Stimulated activated naive B cell treated with anti-CD40 and anti-IgM and Interleukin-4, amounts not matched to agents 10 μg/mL and 1 μg/mL and 100 μg/mL, for 72 hours (primary cell): ENCODE measurements at regions not wholly inside any gene's neighbourhood (a gene's known extent, or its start where the extent isn't known, plus 50 kb on each side); places are given as distances from the start of the nearest gene placed in this dataset.

Experiments
- ATAC-seq, 2 donors: fragments of 150-1000 bp; cut with Tn5 transposase; replicated peaks; 2 replicates each; pipeline ENCODE4 v1.10.0; 2021; ENCODE audit warnings: moderate library complexity in 1 of 2
- DNase-seq: peaks from one replicate; pipeline ENCODE4 v3.0.0; 2021
- H3K27ac Mint-ChIP-seq: one replicate; pipeline ENCODE4 v1.8.0; 2022; ENCODE audit warnings: mild to moderate bottlenecking, mixed read lengths
- H3K27me3 Mint-ChIP-seq, 2 donors: one replicate each; pipeline ENCODE4 v1.8.0; 2022; ENCODE audit warnings: mixed read lengths in 2 of 2
- H3K36me3 Mint-ChIP-seq, 2 donors: one replicate each; pipeline ENCODE4 v1.8.0; 2022; ENCODE audit warnings: mixed read lengths in 2 of 2, mild to moderate bottlenecking in 1 of 2
- H3K4me1 Mint-ChIP-seq, 2 donors: one replicate each; pipeline ENCODE4 v1.8.0; 2022; ENCODE audit warnings: mixed read lengths in 2 of 2, mild to moderate bottlenecking in 1 of 2
- H3K4me3 Mint-ChIP-seq, 2 donors: one replicate each; pipeline ENCODE4 v1.8.0; 2022; ENCODE audit warnings: mild to moderate bottlenecking in 2 of 2, mixed read lengths in 2 of 2, moderate library complexity in 1 of 2
- H3K9me3 Mint-ChIP-seq, 2 donors: one replicate each; pipeline ENCODE4 v1.8.0; 2022; ENCODE audit warnings: mixed read lengths in 2 of 2, mild to moderate bottlenecking in 1 of 2

- Mint-ChIP-seq H3K27me3 (peaks cover 7 to 38% of the 10 kb centered on the region in 2 donors), H3K4me1 (no peaks in the 10 kb centered on the region)
Measured at GRCh38 chr3:45277636-45278035, 51.5 kb upstream of the TMEM158 start.

DNA sequence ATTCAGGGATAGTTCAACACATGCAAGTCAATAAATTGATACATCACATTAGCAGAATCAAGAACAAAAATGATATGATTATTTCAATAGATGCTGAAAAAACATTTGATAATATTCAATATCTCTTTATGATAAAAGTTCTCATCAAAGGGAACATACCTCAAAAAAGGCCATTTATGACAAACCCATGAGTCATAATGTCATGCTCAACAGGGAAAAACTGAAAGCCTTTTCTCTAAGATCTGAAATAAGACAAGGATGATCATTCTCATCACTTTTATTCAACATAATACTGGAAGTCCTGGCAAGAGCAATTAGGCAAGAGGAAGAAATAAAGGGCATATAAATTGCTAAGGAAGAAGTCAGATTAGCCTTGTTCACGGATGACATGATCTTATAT, 54.1 kb upstream of the TMEM158 start:
- DNase-seq = no peak
- Mint-ChIP-seq H3K9me3 (peaks cover 29 to 32% of the 10 kb centered on the region in 2 donors), H3K27me3 (peaks cover 23 to 42% of the 10 kb centered on the region in 2 donors), H3K4me3 (no peak overlapping the region), H3K4me1 (no peaks in the 10 kb centered on the region), H3K27ac (no peak overlapping the region), H3K36me3 (no peaks in the 10 kb centered on the region)
- no peak for ATAC-seq

More at GRCh38 chr3:45277636-45278035, 51.5 kb upstream of the TMEM158 start:
- H3K27ac Mint-ChIP-seq = no peak overlapping the region
- peaks cover 31 to 32% of the 10 kb centered on the region in 2 donors for H3K9me3 Mint-ChIP-seq
- ATAC-seq (no peak), DNase-seq (no peak)
- H3K4me3 Mint-ChIP-seq = no peak overlapping the region
- H3K36me3 Mint-ChIP-seq = no peaks in the 10 kb centered on the region

- DNase-seq (no peak), ATAC-seq (no peak)
- Mint-ChIP-seq H3K27me3 (peaks cover 25 to 43% of the 10 kb centered on the region in 2 donors), H3K4me1 (no peaks in the 10 kb centered on the region), H3K4me3 (no peak overlapping the region), H3K36me3 (no peaks in the 10 kb centered on the region), H3K27ac (no peak overlapping the region), H3K9me3 (peaks cover 26 to 32% of the 10 kb centered on the region in 2 donors)
Measured at GRCh38 chr3:45280971-45281370, 54.9 kb upstream of the TMEM158 start.

DNA sequence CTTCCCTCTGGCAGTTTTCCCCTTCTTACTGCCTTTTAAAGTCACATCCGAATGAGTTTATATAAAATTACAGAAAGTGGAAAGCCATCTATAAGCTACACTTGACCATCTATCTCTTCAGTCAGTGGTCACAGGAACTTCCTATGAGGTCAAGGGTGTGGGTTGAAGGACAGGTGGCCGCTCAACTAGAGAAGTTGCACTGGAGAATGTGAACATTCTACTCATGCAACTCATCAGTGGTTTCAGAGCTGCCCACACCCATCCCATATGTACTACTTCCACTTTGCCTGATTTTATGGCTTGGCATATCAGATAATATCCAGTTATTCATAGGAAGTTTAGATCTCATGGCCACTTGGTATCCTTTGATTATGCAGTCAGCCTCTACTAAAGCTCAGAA, 57.4 kb upstream of the TMEM158 start:
- H3K4me3 Mint-ChIP-seq = no peak overlapping the region
- no peak for DNase-seq
- H3K27ac Mint-ChIP-seq = no peak overlapping the region
- ATAC-seq = no peak
- H3K27me3 Mint-ChIP-seq = peaks cover 47 to 58% of the 10 kb centered on the region in 2 donors
- no peaks in the 10 kb centered on the region for H3K4me1 Mint-ChIP-seq
- peaks cover 4% of the 10 kb centered on the region in 2 donors for H3K36me3 Mint-ChIP-seq
- H3K9me3 Mint-ChIP-seq = peaks cover 21 to 28% of the 10 kb centered on the region in 2 donors

DNA sequence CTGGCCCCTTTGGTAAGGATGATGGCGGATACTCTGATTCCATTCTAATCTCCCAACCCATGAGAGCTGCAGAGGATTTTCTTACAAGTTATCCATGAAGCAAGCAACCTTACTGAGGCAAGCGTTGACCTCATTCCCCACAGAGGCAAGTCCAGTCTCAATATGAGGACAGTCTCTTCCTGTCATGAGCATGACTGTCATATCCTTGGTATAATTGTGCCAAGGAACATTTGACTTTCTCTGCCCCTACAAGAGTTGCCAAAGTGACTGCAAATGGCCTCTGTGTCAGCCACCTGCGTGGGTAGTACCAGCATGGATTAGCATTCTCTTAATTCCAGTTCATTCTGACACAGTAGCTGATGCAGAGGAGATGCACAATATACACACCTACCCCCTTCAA, 71.2 kb upstream of the TMEM158 start:
- no peak overlapping the region for H3K4me3 Mint-ChIP-seq
- H3K9me3 Mint-ChIP-seq = peaks cover 5 to 6% of the 10 kb centered on the region in 2 donors
- peaks cover 26 to 37% of the 10 kb centered on the region in 2 donors for H3K27me3 Mint-ChIP-seq
- H3K27ac Mint-ChIP-seq = no peak overlapping the region
- peaks cover 0 to 1% of the 10 kb centered on the region in 2 donors for H3K36me3 Mint-ChIP-seq
- no peaks in the 10 kb centered on the region for H3K4me1 Mint-ChIP-seq
- ATAC-seq (no peak), DNase-seq (no peak)

DNA sequence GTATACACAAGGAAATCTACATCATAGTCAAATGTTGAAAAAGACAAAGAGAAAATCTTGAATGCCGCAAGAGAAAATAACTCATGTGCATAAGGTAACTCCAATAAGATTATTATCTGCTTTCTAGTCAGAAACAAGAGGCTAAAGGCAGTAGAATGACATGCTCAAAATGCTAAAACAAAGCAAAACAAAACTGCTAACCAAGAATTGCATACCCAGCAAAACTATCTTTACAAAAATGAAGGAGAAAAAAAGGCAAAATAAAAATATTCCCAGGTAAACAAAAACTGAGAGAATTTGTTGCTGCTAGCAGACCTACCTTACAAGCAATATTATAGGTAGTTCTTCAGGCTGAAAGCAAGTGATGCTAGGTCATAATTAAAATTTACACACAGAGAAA, 76.4 kb upstream of the TMEM158 start:
- no peak overlapping the region for H3K4me3 Mint-ChIP-seq
- no peaks in the 10 kb centered on the region for H3K36me3 Mint-ChIP-seq
- peaks cover 6 to 10% of the 10 kb centered on the region in 2 donors for H3K27me3 Mint-ChIP-seq
- H3K9me3 Mint-ChIP-seq = peaks cover 5 to 11% of the 10 kb centered on the region in 2 donors
- no peak overlapping the region for H3K27ac Mint-ChIP-seq
- no peaks in the 10 kb centered on the region for H3K4me1 Mint-ChIP-seq
- ATAC-seq (no peak), DNase-seq (no peak)

- no peaks in the 10 kb centered on the region for H3K36me3 Mint-ChIP-seq
- H3K4me1 Mint-ChIP-seq = no peaks in the 10 kb centered on the region
- peaks cover 0 to 7% of the 10 kb centered on the region in 2 donors for H3K9me3 Mint-ChIP-seq
- DNase-seq (no peak), ATAC-seq (no peak)
- H3K4me3 Mint-ChIP-seq = no peak overlapping the region
- no peak overlapping the region for H3K27ac Mint-ChIP-seq
- peaks cover 5 to 6% of the 10 kb centered on the region in 2 donors for H3K27me3 Mint-ChIP-seq
Measured at GRCh38 chr3:45306406-45307008, 80.4 kb upstream of the TMEM158 start.

- peaks cover 23 to 28% of the 10 kb centered on the region in 2 donors for H3K27me3 Mint-ChIP-seq
- H3K36me3 Mint-ChIP-seq = no peaks in the 10 kb centered on the region
- no peak overlapping the region for H3K4me3 Mint-ChIP-seq
- no peaks in the 10 kb centered on the region for H3K4me1 Mint-ChIP-seq
- peaks cover 0 to 2% of the 10 kb centered on the region in 2 donors for H3K9me3 Mint-ChIP-seq
- no peak for ATAC-seq
- H3K27ac Mint-ChIP-seq = no peak overlapping the region
- DNase-seq = no peak
Measured at GRCh38 chr3:45309876-45310275, 78.5 kb upstream of the LARS2 start.

- Mint-ChIP-seq H3K27me3 (peaks cover 28 to 34% of the 10 kb centered on the region in 2 donors), H3K9me3 (peaks cover 3% of the 10 kb centered on the region in 2 donors), H3K4me3 (no peak overlapping the region), H3K36me3 (no peaks in the 10 kb centered on the region), H3K27ac (no peak overlapping the region), H3K4me1 (no peaks in the 10 kb centered on the region)
- no peak for DNase-seq
- no peak for ATAC-seq
Measured at GRCh38 chr3:45311327-45311726, 77.0 kb upstream of the LARS2 start.

DNA sequence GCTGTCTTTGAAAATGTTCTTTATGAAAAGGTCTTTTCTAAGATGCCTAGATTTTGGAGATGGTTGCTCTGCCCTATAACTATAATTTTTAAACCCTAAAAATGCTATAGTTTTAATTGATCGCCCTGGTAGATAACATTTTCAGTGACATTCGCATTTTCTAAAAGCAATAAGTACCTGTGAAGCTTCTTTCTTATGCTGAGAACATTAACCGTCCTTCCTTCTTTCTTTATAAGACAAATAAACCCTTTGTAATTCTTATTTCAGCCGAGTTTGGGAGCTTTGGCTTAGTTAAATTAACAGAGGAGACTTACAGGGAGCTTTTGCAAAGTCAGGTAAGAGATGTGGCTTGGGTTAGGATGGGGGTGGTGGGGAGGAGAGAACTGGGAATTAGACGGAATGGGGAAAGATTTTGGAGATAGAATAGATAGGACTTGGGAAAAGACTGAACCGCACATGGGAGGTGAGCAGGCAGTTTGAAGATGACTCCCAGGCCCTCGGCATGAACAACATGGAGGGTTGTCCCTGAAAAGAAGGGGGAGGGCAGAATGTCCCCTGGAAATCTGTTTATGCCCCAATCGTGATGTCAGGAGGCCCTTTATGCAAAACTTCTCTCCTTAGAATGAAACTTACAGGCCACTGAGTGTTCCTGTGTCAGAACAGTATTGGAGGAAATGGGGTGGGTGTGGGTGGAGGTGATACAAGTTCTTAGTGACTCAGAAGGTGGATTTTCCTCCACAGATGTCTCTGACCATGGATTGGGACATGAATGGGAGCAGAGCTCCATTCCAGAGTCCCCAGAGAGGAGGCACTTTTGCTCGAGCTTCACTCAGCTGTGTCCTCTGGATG, 76.2 kb upstream of the LARS2 start:
- H3K4me3 Mint-ChIP-seq = no peak overlapping the region
- H3K36me3 Mint-ChIP-seq = no peaks in the 10 kb centered on the region
- no peak for DNase-seq
- peaks cover 28 to 34% of the 10 kb centered on the region in 2 donors for H3K27me3 Mint-ChIP-seq
- no peak for ATAC-seq
- no peak overlapping the region for H3K27ac Mint-ChIP-seq
- H3K4me1 Mint-ChIP-seq = no peaks in the 10 kb centered on the region
- peaks cover 2 to 3% of the 10 kb centered on the region in 2 donors for H3K9me3 Mint-ChIP-seq

GRCh38 chr3:45312836-45313493, 75.4 kb upstream of the LARS2 start:
- DNase-seq (no peak), ATAC-seq (no peak)
- peaks cover 1 to 3% of the 10 kb centered on the region in 2 donors for H3K9me3 Mint-ChIP-seq
- H3K4me1 Mint-ChIP-seq = no peaks in the 10 kb centered on the region
- peaks cover 28 to 34% of the 10 kb centered on the region in 2 donors for H3K27me3 Mint-ChIP-seq
- H3K4me3 Mint-ChIP-seq = no peak overlapping the region
- H3K27ac Mint-ChIP-seq = no peak overlapping the region
- no peaks in the 10 kb centered on the region for H3K36me3 Mint-ChIP-seq

- H3K27me3 Mint-ChIP-seq = peaks cover 28 to 34% of the 10 kb centered on the region in 2 donors
- DNase-seq (no peak), ATAC-seq (no peak)
- H3K27ac Mint-ChIP-seq = no peak overlapping the region
- H3K36me3 Mint-ChIP-seq = no peaks in the 10 kb centered on the region
- H3K4me1 Mint-ChIP-seq = no peaks in the 10 kb centered on the region
- peaks cover 1 to 3% of the 10 kb centered on the region in 2 donors for H3K9me3 Mint-ChIP-seq
- no peak overlapping the region for H3K4me3 Mint-ChIP-seq
Measured at GRCh38 chr3:45313743-45314403, 74.5 kb upstream of the LARS2 start.

GRCh38 chr3:45317710-45318109, 70.7 kb upstream of the LARS2 start:
- no peak overlapping the region for H3K4me3 Mint-ChIP-seq
- peaks cover 1 to 3% of the 10 kb centered on the region in 2 donors for H3K9me3 Mint-ChIP-seq
- H3K4me1 Mint-ChIP-seq = no peaks in the 10 kb centered on the region
- H3K27me3 Mint-ChIP-seq = peaks cover 13 to 31% of the 10 kb centered on the region in 2 donors
- no peaks in the 10 kb centered on the region for H3K36me3 Mint-ChIP-seq
- ATAC-seq = no peak
- no peak for DNase-seq
- H3K27ac Mint-ChIP-seq = no peak overlapping the region

DNA sequence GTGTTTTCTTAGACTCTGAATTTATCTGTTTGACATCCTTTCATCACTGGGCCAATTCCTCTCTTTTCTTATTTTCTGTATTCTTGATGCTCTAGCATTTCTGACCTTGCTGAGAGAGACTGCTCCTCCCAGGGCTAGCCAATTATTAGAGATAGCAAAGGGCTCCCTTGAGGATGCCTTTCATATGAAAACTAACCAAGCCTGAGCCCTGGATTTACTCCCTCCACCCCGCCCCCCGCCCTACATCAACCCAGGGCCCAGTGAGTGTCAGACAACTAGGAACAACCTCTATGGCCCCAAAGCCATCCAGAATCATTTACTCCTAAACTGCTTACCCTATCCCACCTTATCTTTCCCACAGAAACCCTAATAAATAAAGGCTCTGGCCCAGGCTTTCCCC, 69.7 kb upstream of the LARS2 start:
- H3K4me1 Mint-ChIP-seq = no peaks in the 10 kb centered on the region
- no peak overlapping the region for H3K27ac Mint-ChIP-seq
- DNase-seq = no peak
- peaks cover 1 to 3% of the 10 kb centered on the region in 2 donors for H3K9me3 Mint-ChIP-seq
- H3K4me3 Mint-ChIP-seq = no peak overlapping the region
- H3K36me3 Mint-ChIP-seq = no peaks in the 10 kb centered on the region
- ATAC-seq = no peak
- peaks cover 4 to 22% of the 10 kb centered on the region in 2 donors for H3K27me3 Mint-ChIP-seq
